Thyroid gland (tissue), 4 donors: ENCODE measurements at regions not wholly inside any gene's neighbourhood (a gene's known extent, or its start where the extent isn't known, plus 50 kb on each side); places are given as distances from the start of the nearest gene placed in this dataset.

Source experiments
- POLR2A ChIP-seq, 2 donors: fragments of 450-650 bp; IDR thresholded peaks; one replicate each; pipeline ENCODE4 v1.6.1; 2017; ENCODE audit warnings: antibody characterized with exemption in 2 of 2, mild to moderate bottlenecking in 2 of 2, moderate library complexity in 1 of 2
- TF ChIP-seq, protein P1 (sequence below), 6 experiments: fragments of 200-600 bp in 3 of 6; fragments of 450-650 bp in 3 of 6; sonication (generic) in 3 of 6; IDR thresholded peaks; one replicate each; pipeline ENCODE4 v1.5.1; 2016 to 2019; ENCODE audit warnings: antibody characterized with exemption in 6 of 6, mild to moderate bottlenecking in 2 of 6, inconsistent platforms in 1 of 6, moderate library complexity in 1 of 6

DNA sequence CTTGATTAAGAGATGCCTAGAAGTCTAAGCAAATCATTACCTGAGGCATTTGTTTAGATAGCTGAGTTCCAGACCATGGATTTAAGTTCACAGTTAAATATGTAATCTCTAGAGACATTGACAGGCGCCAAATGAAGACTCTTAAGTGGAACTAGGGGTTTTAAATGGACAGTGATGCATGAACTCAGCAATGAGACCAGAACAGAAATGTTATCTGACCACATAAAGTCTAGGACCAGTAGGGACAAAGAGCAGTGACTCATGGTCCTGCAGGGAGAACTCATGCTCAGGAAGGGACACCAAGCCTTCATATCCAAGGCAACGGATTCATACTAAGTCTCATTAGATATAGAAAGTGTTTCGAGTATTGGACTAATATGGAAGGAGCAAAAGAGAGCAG lies 152.3 kb downstream of the PPARGC1A start:
- TF ChIP-seq, protein P1, sequence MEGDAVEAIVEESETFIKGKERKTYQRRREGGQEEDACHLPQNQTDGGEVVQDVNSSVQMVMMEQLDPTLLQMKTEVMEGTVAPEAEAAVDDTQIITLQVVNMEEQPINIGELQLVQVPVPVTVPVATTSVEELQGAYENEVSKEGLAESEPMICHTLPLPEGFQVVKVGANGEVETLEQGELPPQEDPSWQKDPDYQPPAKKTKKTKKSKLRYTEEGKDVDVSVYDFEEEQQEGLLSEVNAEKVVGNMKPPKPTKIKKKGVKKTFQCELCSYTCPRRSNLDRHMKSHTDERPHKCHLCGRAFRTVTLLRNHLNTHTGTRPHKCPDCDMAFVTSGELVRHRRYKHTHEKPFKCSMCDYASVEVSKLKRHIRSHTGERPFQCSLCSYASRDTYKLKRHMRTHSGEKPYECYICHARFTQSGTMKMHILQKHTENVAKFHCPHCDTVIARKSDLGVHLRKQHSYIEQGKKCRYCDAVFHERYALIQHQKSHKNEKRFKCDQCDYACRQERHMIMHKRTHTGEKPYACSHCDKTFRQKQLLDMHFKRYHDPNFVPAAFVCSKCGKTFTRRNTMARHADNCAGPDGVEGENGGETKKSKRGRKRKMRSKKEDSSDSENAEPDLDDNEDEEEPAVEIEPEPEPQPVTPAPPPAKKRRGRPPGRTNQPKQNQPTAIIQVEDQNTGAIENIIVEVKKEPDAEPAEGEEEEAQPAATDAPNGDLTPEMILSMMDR (IDR thresholded peaks at IDR 0.05), result no peak
- no peak for TF ChIP-seq POLR2A (IDR thresholded peaks at IDR 0.05)
